GM12878 (cell line): ENCODE measurements at regions not wholly inside any gene's neighbourhood (a gene's known extent, or its start where the extent isn't known, plus 50 kb on each side); places are given as distances from the start of the nearest gene placed in this dataset.

Source experiments
- ATF2 ChIP-seq: IDR thresholded peaks from 2 replicates; pipeline ENCODE4 v1.6.1; 2012; ENCODE audit warnings: low read length, inconsistent platforms
- JUNB ChIP-seq: IDR thresholded peaks from 2 replicates; pipeline ENCODE4 v1.6.1; 2016; ENCODE audit warnings: antibody characterized with exemption, mild to moderate bottlenecking
- KDM1A ChIP-seq: fragments of 200-600 bp; sonication (generic); IDR thresholded peaks from 2 replicates; pipeline ENCODE4 v1.6.1; 2016; ENCODE audit warnings: borderline replicate concordance
- NBN ChIP-seq: fragments of 450-650 bp; IDR thresholded peaks from 2 replicates; pipeline ENCODE4 v1.6.1; 2016
- TF ChIP-seq, protein P1 (sequence below): IDR thresholded peaks from 2 replicates; pipeline ENCODE4 v1.6.1; 2011; ENCODE audit warnings: mild to moderate bottlenecking, low read depth, low read length, moderate library complexity; ENCODE audit not compliant: insufficient replicate concordance
- TF ChIP-seq, protein P2 (sequence below): IDR thresholded peaks from 2 replicates; pipeline ENCODE4 v1.6.1; 2011; ENCODE audit warnings: low read depth, low read length, improper control_type of control experiment, borderline replicate concordance

GRCh38 chr17:74130841-74131240 is 72.6 kb upstream of the RPL38 start:
- TF ChIP-seq NBN (no peak), KDM1A (no peak), ATF2 (no peak), JUNB (no peak)
- TF ChIP-seq, protein P1, sequence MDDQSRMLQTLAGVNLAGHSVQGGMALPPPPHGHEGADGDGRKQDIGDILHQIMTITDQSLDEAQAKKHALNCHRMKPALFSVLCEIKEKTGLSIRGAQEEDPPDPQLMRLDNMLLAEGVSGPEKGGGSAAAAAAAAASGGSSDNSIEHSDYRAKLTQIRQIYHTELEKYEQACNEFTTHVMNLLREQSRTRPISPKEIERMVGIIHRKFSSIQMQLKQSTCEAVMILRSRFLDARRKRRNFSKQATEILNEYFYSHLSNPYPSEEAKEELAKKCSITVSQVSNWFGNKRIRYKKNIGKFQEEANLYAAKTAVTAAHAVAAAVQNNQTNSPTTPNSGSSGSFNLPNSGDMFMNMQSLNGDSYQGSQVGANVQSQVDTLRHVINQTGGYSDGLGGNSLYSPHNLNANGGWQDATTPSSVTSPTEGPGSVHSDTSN = no peak
- TF ChIP-seq, protein P2, sequence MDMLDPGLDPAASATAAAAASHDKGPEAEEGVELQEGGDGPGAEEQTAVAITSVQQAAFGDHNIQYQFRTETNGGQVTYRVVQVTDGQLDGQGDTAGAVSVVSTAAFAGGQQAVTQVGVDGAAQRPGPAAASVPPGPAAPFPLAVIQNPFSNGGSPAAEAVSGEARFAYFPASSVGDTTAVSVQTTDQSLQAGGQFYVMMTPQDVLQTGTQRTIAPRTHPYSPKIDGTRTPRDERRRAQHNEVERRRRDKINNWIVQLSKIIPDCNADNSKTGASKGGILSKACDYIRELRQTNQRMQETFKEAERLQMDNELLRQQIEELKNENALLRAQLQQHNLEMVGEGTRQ = no peak
